ENCODE measurements at regions not wholly inside any gene's neighbourhood (a gene's known extent, or its start where the extent isn't known, plus 50 kb on each side); places are given as distances from the start of the nearest gene placed in this dataset.

- TF ChIP-seq, protein P1, sequence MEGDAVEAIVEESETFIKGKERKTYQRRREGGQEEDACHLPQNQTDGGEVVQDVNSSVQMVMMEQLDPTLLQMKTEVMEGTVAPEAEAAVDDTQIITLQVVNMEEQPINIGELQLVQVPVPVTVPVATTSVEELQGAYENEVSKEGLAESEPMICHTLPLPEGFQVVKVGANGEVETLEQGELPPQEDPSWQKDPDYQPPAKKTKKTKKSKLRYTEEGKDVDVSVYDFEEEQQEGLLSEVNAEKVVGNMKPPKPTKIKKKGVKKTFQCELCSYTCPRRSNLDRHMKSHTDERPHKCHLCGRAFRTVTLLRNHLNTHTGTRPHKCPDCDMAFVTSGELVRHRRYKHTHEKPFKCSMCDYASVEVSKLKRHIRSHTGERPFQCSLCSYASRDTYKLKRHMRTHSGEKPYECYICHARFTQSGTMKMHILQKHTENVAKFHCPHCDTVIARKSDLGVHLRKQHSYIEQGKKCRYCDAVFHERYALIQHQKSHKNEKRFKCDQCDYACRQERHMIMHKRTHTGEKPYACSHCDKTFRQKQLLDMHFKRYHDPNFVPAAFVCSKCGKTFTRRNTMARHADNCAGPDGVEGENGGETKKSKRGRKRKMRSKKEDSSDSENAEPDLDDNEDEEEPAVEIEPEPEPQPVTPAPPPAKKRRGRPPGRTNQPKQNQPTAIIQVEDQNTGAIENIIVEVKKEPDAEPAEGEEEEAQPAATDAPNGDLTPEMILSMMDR (conservative IDR thresholded peaks at IDR 0.05; ENCODE audit: low read depth, low read length): no peak
- TF ChIP-seq EZH2 (IDR thresholded peaks at IDR 0.05; ENCODE audit: borderline replicate concordance, low read depth, low read length, poor library complexity, severe bottlenecking): no peak
Observed at GRCh38 chr2:8098476-8099266, 583.2 kb upstream of the ID2 start.
